A673 (cell line): ENCODE measurements at regions not wholly inside any gene's neighbourhood (a gene's known extent, or its start where the extent isn't known, plus 50 kb on each side); places are given as distances from the start of the nearest gene placed in this dataset.

Source experiments
- CTCF ChIP-seq: fragments of 300-800, 200-600 bp; sonication (generic); conservative IDR thresholded peaks from 2 replicates; pipeline ENCODE4 v1.5.1; 2017; ENCODE audit warnings: low read depth, mild to moderate bottlenecking, antibody characterized with exemption, low read length, moderate library complexity, mixed read lengths
- EZH2 ChIP-seq: fragments of 200-600 bp; sonication (generic); IDR thresholded peaks from 2 replicates; pipeline ENCODE4 v1.6.1; 2017; ENCODE audit warnings: borderline replicate concordance, low read depth, mild to moderate bottlenecking, mixed read lengths, antibody characterized with exemption, low read length; ENCODE audit not compliant: poor library complexity, severe bottlenecking

GRCh38 chr2:16245481-16246054 lies 305.2 kb downstream of the MYCN start:
- no peak for TF ChIP-seq CTCF
- TF ChIP-seq EZH2: no peak
